HEK293 (cell line): ENCODE measurements at regions not wholly inside any gene's neighbourhood (a gene's known extent, or its start where the extent isn't known, plus 50 kb on each side); places are given as distances from the start of the nearest gene placed in this dataset.

Experiments used
- CTCF ChIA-PET: fragments of 350-600 bp; formaldehyde crosslinking; extraction: SDS; loops from one replicate; lab custom pipeline; 2021; ENCODE audit warnings: antibody characterized with exemption; lab: Yijun Ruan, JAX
- POLR2A ChIA-PET: fragments of 300-600 bp; formaldehyde crosslinking; extraction: SDS; loops from one replicate; lab custom pipeline; 2020; ENCODE audit warnings: antibody characterized with exemption, inconsistent platforms; lab: Yijun Ruan, JAX
- H3K27ac ChIP-seq: fragments of 200-500 bp; sonication (Bioruptor generic); 2 replicates; pipeline ENCODE4 v1.5.1; 2014; ENCODE audit warnings: low read depth, low read length, control low read depth, inconsistent platforms; ENCODE audit errors: extremely low read depth
- H3K36me3 ChIP-seq, 2 experiments: fragments of 200-500 bp in 1 of 2; sonication (Bioruptor generic) in 1 of 2; 1 replicate in 1 of 2; 2 replicates in 1 of 2; pipeline ENCODE4 v1.5.1; 2014 to 2017; ENCODE audit warnings: inconsistent platforms in 2 of 2, low read length in 2 of 2; ENCODE audit not compliant: control insufficient read depth in 2 of 2, insufficient read depth in 1 of 2
- H3K4me1 ChIP-seq: fragments of 200-500 bp; sonication (Bioruptor generic); 2 replicates; pipeline ENCODE4 v1.5.1; 2014; ENCODE audit warnings: mild to moderate bottlenecking, low read length, inconsistent platforms; ENCODE audit not compliant: control insufficient read depth, insufficient read depth
- H3K4me3 ChIP-seq: 2 replicates; pipeline ENCODE4 v1.5.1; 2011; ENCODE audit warnings: low read depth, mild to moderate bottlenecking, control low read depth, low read length, moderate library complexity
- H3K9me3 ChIP-seq: fragments of 200-500 bp; sonication (Bioruptor generic); 2 replicates; pipeline ENCODE4 v1.5.1; 2014; ENCODE audit warnings: low read depth, low read length, inconsistent platforms; ENCODE audit not compliant: control insufficient read depth, insufficient read depth
- FEZF1 ChIP-seq: fragments of 450-650 bp; formaldehyde crosslinking; IDR thresholded peaks from 2 replicates; pipeline ENCODE4 v1.5.1; 2016; ENCODE audit warnings: missing biosample characterization, missing genetic modification characterization
- KLF8 ChIP-seq: fragments of 450-650 bp; formaldehyde crosslinking; IDR thresholded peaks from 2 replicates; pipeline ENCODE4 v1.5.1; 2016; ENCODE audit warnings: missing biosample characterization, missing genetic modification characterization
- KLF9 ChIP-seq: fragments of 450-650 bp; formaldehyde crosslinking; IDR thresholded peaks from 2 replicates; pipeline ENCODE4 v1.5.1; 2016; ENCODE audit warnings: missing biosample characterization, missing genetic modification characterization, low read depth
- MYNN ChIP-seq: fragments of 450-650 bp; formaldehyde crosslinking; IDR thresholded peaks from 2 replicates; pipeline ENCODE4 v1.5.1; 2016; ENCODE audit warnings: missing biosample characterization, missing genetic modification characterization, borderline replicate concordance
- TRIM28 ChIP-seq: IDR thresholded peaks from 2 replicates; pipeline ENCODE4 v1.6.1; 2011; ENCODE audit warnings: low read length, control low read depth, borderline replicate concordance
- ZBTB7A ChIP-seq: fragments of 450-650 bp; formaldehyde crosslinking; IDR thresholded peaks from 2 replicates; pipeline ENCODE4 v1.5.1; 2016; ENCODE audit warnings: low read depth, missing biosample characterization, missing genetic modification characterization
- ZNF24 ChIP-seq: fragments of 450-650 bp; formaldehyde crosslinking; IDR thresholded peaks from 2 replicates; pipeline ENCODE4 v1.5.1; 2016; ENCODE audit warnings: missing biosample characterization, missing genetic modification characterization
- ZNF449 ChIP-seq: fragments of 450-650 bp; formaldehyde crosslinking; IDR thresholded peaks from 2 replicates; pipeline ENCODE4 v1.5.1; 2017; ENCODE audit warnings: missing biosample characterization, mild to moderate bottlenecking, missing genetic modification characterization, moderate library complexity
- ZNF544 ChIP-seq: fragments of 450-650 bp; formaldehyde crosslinking; IDR thresholded peaks from 2 replicates; pipeline ENCODE4 v1.5.0; 2017; ENCODE audit warnings: missing biosample characterization, missing genetic modification characterization
- ZNF558 ChIP-seq: fragments of 450-650 bp; formaldehyde crosslinking; IDR thresholded peaks from 2 replicates; pipeline ENCODE4 v1.5.1; 2016; ENCODE audit warnings: missing biosample characterization, missing genetic modification characterization
- ZNF692 ChIP-seq: fragments of 450-650 bp; formaldehyde crosslinking; IDR thresholded peaks from 2 replicates; pipeline ENCODE4 v1.5.1; 2016; ENCODE audit warnings: missing biosample characterization, missing genetic modification characterization
- ZNF701 ChIP-seq: fragments of 450-650 bp; formaldehyde crosslinking; IDR thresholded peaks from 2 replicates; pipeline ENCODE4 v1.5.1; 2016; ENCODE audit warnings: missing biosample characterization, missing genetic modification characterization
- ZNF76 ChIP-seq: fragments of 450-650 bp; formaldehyde crosslinking; IDR thresholded peaks from 2 replicates; pipeline ENCODE4; 2016; ENCODE audit warnings: low read depth, missing biosample characterization, missing genetic modification characterization, borderline replicate concordance
- TF ChIP-seq, protein P1 (sequence below): fragments of 450-650 bp; formaldehyde crosslinking; IDR thresholded peaks from 2 replicates; pipeline ENCODE4 v1.5.1; 2016; ENCODE audit warnings: missing biosample characterization, missing genetic modification characterization
- TF ChIP-seq, protein P2 (sequence below): IDR thresholded peaks from 2 replicates; pipeline ENCODE4 v1.6.1; 2011; ENCODE audit warnings: mild to moderate bottlenecking, low read depth, low read length, borderline replicate concordance
- TF ChIP-seq, protein P3 (sequence below): fragments of 450-650 bp; formaldehyde crosslinking; IDR thresholded peaks from 2 replicates; pipeline ENCODE4 v1.5.1; 2017; ENCODE audit warnings: missing biosample characterization, missing genetic modification characterization
- TF ChIP-seq, protein P4 (sequence below): fragments of 450-650 bp; formaldehyde crosslinking; IDR thresholded peaks from 2 replicates; pipeline ENCODE4 v1.5.1; 2016; ENCODE audit warnings: missing biosample characterization, missing genetic modification characterization

DNA sequence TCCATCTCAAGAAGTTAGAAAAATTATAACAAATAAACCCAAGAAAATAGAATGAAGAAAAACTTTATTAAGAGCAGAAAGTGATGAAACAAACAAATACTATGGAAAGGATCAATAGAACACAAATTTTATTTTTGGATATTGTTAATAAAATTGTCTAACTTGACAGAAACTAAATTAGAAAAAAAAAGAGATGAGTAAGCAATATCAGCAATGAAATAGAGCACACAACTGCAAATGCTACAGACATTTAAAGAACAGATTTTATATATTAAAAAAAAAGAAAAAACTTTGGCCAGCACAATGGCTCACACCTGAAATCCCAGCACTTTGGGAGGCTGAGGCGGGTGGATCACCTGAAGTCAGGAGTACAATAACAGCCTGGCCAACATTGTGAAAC is 628.0 kb downstream of the EPHA7 start:
- no peak overlapping the region for H3K4me3 ChIP-seq
- ChIA-PET POLR2A (no interaction called here), CTCF (interaction anchor here (1.4 to 2.3 kb wide), 2 partner anchors 19 to 20 kb away, joined by 4 to 8 read pairs; no protein-coding TSS in a partner anchor)
- no peaks in the 10 kb centered on the region for H3K4me1 ChIP-seq
- H3K9me3 ChIP-seq, result no peaks in the 10 kb centered on the region
- H3K36me3 ChIP-seq, result no peaks in the 10 kb centered on the region; a peak in 1 of 3 replicates
- no peak for TF ChIP-seq ZBTB7A (tag by site-specific recombination)
- TF ChIP-seq ZNF701 (tag by site-specific recombination), result no peak
- no peak for TF ChIP-seq ZNF24
- TF ChIP-seq, protein P1, sequence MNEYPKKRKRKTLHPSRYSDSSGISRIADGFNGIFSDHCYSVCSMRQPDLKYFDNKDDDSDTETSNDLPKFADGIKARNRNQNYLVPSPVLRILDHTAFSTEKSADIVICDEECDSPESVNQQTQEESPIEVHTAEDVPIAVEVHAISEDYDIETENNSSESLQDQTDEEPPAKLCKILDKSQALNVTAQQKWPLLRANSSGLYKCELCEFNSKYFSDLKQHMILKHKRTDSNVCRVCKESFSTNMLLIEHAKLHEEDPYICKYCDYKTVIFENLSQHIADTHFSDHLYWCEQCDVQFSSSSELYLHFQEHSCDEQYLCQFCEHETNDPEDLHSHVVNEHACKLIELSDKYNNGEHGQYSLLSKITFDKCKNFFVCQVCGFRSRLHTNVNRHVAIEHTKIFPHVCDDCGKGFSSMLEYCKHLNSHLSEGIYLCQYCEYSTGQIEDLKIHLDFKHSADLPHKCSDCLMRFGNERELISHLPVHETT (tag by site-specific recombination), result no peak
- no peak for TF ChIP-seq ZNF544 (tag by site-specific recombination)
- TF ChIP-seq, protein P2, sequence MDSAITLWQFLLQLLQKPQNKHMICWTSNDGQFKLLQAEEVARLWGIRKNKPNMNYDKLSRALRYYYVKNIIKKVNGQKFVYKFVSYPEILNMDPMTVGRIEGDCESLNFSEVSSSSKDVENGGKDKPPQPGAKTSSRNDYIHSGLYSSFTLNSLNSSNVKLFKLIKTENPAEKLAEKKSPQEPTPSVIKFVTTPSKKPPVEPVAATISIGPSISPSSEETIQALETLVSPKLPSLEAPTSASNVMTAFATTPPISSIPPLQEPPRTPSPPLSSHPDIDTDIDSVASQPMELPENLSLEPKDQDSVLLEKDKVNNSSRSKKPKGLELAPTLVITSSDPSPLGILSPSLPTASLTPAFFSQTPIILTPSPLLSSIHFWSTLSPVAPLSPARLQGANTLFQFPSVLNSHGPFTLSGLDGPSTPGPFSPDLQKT, result no peak
- TF ChIP-seq KLF9 (tag by site-specific recombination), result no peak
- TF ChIP-seq, protein P3, sequence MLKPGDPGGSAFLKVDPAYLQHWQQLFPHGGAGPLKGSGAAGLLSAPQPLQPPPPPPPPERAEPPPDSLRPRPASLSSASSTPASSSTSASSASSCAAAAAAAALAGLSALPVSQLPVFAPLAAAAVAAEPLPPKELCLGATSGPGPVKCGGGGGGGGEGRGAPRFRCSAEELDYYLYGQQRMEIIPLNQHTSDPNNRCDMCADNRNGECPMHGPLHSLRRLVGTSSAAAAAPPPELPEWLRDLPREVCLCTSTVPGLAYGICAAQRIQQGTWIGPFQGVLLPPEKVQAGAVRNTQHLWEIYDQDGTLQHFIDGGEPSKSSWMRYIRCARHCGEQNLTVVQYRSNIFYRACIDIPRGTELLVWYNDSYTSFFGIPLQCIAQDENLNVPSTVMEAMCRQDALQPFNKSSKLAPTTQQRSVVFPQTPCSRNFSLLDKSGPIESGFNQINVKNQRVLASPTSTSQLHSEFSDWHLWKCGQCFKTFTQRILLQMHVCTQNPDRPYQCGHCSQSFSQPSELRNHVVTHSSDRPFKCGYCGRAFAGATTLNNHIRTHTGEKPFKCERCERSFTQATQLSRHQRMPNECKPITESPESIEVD (tag by site-specific recombination), result no peak
- TF ChIP-seq FEZF1 (tag by site-specific recombination), result no peak
- TF ChIP-seq, protein P4, sequence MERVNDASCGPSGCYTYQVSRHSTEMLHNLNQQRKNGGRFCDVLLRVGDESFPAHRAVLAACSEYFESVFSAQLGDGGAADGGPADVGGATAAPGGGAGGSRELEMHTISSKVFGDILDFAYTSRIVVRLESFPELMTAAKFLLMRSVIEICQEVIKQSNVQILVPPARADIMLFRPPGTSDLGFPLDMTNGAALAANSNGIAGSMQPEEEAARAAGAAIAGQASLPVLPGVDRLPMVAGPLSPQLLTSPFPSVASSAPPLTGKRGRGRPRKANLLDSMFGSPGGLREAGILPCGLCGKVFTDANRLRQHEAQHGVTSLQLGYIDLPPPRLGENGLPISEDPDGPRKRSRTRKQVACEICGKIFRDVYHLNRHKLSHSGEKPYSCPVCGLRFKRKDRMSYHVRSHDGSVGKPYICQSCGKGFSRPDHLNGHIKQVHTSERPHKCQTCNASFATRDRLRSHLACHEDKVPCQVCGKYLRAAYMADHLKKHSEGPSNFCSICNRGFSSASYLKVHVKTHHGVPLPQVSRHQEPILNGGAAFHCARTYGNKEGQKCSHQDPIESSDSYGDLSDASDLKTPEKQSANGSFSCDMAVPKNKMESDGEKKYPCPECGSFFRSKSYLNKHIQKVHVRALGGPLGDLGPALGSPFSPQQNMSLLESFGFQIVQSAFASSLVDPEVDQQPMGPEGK, result no peak
- no peak for TF ChIP-seq KLF8 (tag by site-specific recombination)
- TF ChIP-seq MYNN (tag by site-specific recombination), result no peak
- no peak for TF ChIP-seq ZNF449 (tag by site-specific recombination)
- no peak for TF ChIP-seq ZNF558 (tag by site-specific recombination)
- no peak for TF ChIP-seq TRIM28
- TF ChIP-seq ZNF692 (tag by site-specific recombination), result no peak
- no peak for TF ChIP-seq ZNF76 (tag by site-specific recombination)
- no peak overlapping the region for H3K27ac ChIP-seq
